Astrocyte (in vitro differentiated cells and primary cell): ENCODE measurements at regions not wholly inside any gene's neighbourhood (a gene's known extent, or its start where the extent isn't known, plus 50 kb on each side); places are given as distances from the start of the nearest gene placed in this dataset.

ENCODE experiments used
- EZH2 ChIP-seq: IDR thresholded peaks from 2 replicates; pipeline ENCODE4 v1.6.1; 2012; ENCODE audit warnings: mild to moderate bottlenecking, low read length, inconsistent platforms; ENCODE audit not compliant: insufficient read depth
- TF ChIP-seq, protein P1 (sequence below): IDR thresholded peaks from 2 replicates; pipeline ENCODE4 v1.5.1; 2011; ENCODE audit warnings: low read depth, mild to moderate bottlenecking, inconsistent platforms, low read length, moderate library complexity; ENCODE audit not compliant: insufficient read depth

GRCh38 chr3:76362643-76363042 is 577.3 kb upstream of the ZNF717 start:
- TF ChIP-seq, protein P1, sequence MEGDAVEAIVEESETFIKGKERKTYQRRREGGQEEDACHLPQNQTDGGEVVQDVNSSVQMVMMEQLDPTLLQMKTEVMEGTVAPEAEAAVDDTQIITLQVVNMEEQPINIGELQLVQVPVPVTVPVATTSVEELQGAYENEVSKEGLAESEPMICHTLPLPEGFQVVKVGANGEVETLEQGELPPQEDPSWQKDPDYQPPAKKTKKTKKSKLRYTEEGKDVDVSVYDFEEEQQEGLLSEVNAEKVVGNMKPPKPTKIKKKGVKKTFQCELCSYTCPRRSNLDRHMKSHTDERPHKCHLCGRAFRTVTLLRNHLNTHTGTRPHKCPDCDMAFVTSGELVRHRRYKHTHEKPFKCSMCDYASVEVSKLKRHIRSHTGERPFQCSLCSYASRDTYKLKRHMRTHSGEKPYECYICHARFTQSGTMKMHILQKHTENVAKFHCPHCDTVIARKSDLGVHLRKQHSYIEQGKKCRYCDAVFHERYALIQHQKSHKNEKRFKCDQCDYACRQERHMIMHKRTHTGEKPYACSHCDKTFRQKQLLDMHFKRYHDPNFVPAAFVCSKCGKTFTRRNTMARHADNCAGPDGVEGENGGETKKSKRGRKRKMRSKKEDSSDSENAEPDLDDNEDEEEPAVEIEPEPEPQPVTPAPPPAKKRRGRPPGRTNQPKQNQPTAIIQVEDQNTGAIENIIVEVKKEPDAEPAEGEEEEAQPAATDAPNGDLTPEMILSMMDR: no peak
- TF ChIP-seq EZH2: no peak
